Keratinocyte (primary cell): ENCODE measurements at regions not wholly inside any gene's neighbourhood (a gene's known extent, or its start where the extent isn't known, plus 50 kb on each side); places are given as distances from the start of the nearest gene placed in this dataset.

Experiments
- DNase-seq: peaks from one replicate; pipeline ENCODE4 v3.0.0-alpha.2; 2011; ENCODE audit warnings: low read depth, missing footprints, low spot score
- FAIRE-seq: peaks from 2 replicates; lab custom pipeline; 2011; peaks lifted over from hg19 to GRCh38; lab: Jason Lieb, UNC
- H2AFZ ChIP-seq: 2 replicates; pipeline ENCODE4 v1.6.0; 2012; ENCODE audit warnings: low read length, control low read depth, inconsistent platforms; ENCODE audit not compliant: control insufficient read depth
- H3K27ac ChIP-seq: 2 replicates; pipeline ENCODE4 v1.5.1; 2011; ENCODE audit warnings: low read length; ENCODE audit not compliant: control insufficient read depth, insufficient read depth
- H3K27me3 ChIP-seq: 3 replicates; pipeline ENCODE4 v1.6.0; 2011; ENCODE audit warnings: low read length; ENCODE audit not compliant: control insufficient read depth, insufficient read depth; ENCODE audit errors: extremely low read depth
- H3K36me3 ChIP-seq, 2 experiments: 2 replicates in 1 of 2; 3 replicates in 1 of 2; pipeline ENCODE4 v1.5.1; 2011; ENCODE audit warnings: low read length in 2 of 2, mild to moderate bottlenecking in 1 of 2; ENCODE audit not compliant: control insufficient read depth in 2 of 2, insufficient read depth in 2 of 2; ENCODE audit errors: extremely low read depth in 1 of 2
- H3K4me1 ChIP-seq: 3 replicates; pipeline ENCODE4 v1.5.1; 2011; ENCODE audit warnings: low read length; ENCODE audit not compliant: control insufficient read depth, insufficient read depth; ENCODE audit errors: extremely low read depth
- H3K4me2 ChIP-seq: 3 replicates; pipeline ENCODE4 v1.6.0; 2011; ENCODE audit warnings: low read depth, low read length; ENCODE audit not compliant: control insufficient read depth, insufficient read depth; ENCODE audit errors: extremely low read depth
- H3K4me3 ChIP-seq, 3 experiments: fragments of 200-600 bp in 1 of 3; sonication (generic) in 1 of 3; 2 replicates in 2 of 3; 3 replicates in 1 of 3; pipeline ENCODE4 v1.5.1; 2011 to 2016; ENCODE audit warnings: low read length in 3 of 3, mild to moderate bottlenecking in 3 of 3, control low read depth in 2 of 3, inconsistent platforms in 1 of 3, low read depth in 1 of 3, mixed read lengths in 1 of 3, mixed run types in 1 of 3, moderate library complexity in 1 of 3; ENCODE audit not compliant: control insufficient read depth in 2 of 3, insufficient read depth in 2 of 3; ENCODE audit errors: extremely low read depth in 1 of 3
- H3K79me2 ChIP-seq: 2 replicates; pipeline ENCODE4 v1.6.0; 2012; ENCODE audit warnings: low read length; ENCODE audit not compliant: control insufficient read depth, insufficient read depth
- H3K9ac ChIP-seq: 3 replicates; pipeline ENCODE4 v1.6.0; 2011; ENCODE audit warnings: low read length; ENCODE audit not compliant: control insufficient read depth, insufficient read depth; ENCODE audit errors: extremely low read depth
- H3K9me1 ChIP-seq: 3 replicates; pipeline ENCODE4 v1.6.0; 2011; ENCODE audit warnings: low read length; ENCODE audit not compliant: control insufficient read depth, insufficient read depth; ENCODE audit errors: extremely low read depth
- H3K9me3 ChIP-seq: 2 replicates; pipeline ENCODE4 v1.5.1; 2012; ENCODE audit warnings: low read depth, low read length; ENCODE audit not compliant: control insufficient read depth
- H4K20me1 ChIP-seq: 3 replicates; pipeline ENCODE4 v1.6.0; 2011; ENCODE audit warnings: low read length; ENCODE audit not compliant: control insufficient read depth, insufficient read depth; ENCODE audit errors: extremely low read depth
- CTCF ChIP-seq, 3 experiments: IDR thresholded peaks in 1 of 3; conservative IDR thresholded peaks in 1 of 3; optimal IDR thresholded peaks in 1 of 3; 2 replicates in 2 of 3; 3 replicates in 1 of 3; pipeline versions ENCODE3 to v1.5.1; 2011; ENCODE audit warnings: low read length in 3 of 3, mild to moderate bottlenecking in 3 of 3, moderate library complexity in 2 of 3, control low read depth in 1 of 3, inconsistent platforms in 1 of 3; ENCODE audit not compliant: insufficient read depth in 2 of 3; ENCODE audit errors: extremely low read depth in 1 of 3
- EZH2 ChIP-seq: IDR thresholded peaks from one replicate; pipeline ENCODE4 v1.6.1; 2012; ENCODE audit warnings: inconsistent platforms, mild to moderate bottlenecking, low read length, moderate library complexity
- dilution Hi-C: fragments of 300-500 bp; cut with MboI; formaldehyde crosslinking; loops from one replicate; pipeline ENCODE4 v1.7.0; 2020; ENCODE audit warnings: low sequenced_read_pairs; ENCODE audit not compliant: extremely low pct_ligation_motif_present

- no peak for FAIRE-seq
- H3K4me3 ChIP-seq, result no peak overlapping the region
- H4K20me1 ChIP-seq, result no peaks in the 10 kb centered on the region
- H3K9me1 ChIP-seq, result no peaks in the 10 kb centered on the region
- no peaks in the 10 kb centered on the region for H3K4me1 ChIP-seq
- no peaks in the 10 kb centered on the region for H3K36me3 ChIP-seq
- no peak overlapping the region for H2AFZ ChIP-seq
- dilution Hi-C loops, result no loop called here
- H3K9ac ChIP-seq, result no peak overlapping the region
- H3K27ac ChIP-seq, result no peak overlapping the region
- H3K27me3 ChIP-seq, result no peaks in the 10 kb centered on the region
- no peaks in the 10 kb centered on the region for H3K9me3 ChIP-seq
- DNase-seq, result no peak
- TF ChIP-seq EZH2 (no peak), CTCF (optimal IDR thresholded peaks at IDR 0.05 in 1 of 3, IDR thresholded peaks at IDR 0.05 in 1 of 3, conservative IDR thresholded peaks at IDR 0.05 in 1 of 3; ENCODE audit: extremely low read depth in 1 of 3, insufficient read depth in 2 of 3, low read length in 3 of 3) (peak in 1 of 3 experiments; percentile 4)
- no peaks in the 10 kb centered on the region for H3K79me2 ChIP-seq
- H3K4me2 ChIP-seq, result no peak overlapping the region
Observed at GRCh38 chr2:144780983-144781382, 261.1 kb upstream of the ZEB2 start.

- dilution Hi-C loops, result no loop called here
- H3K36me3 ChIP-seq, result no peaks in the 10 kb centered on the region
- no peak overlapping the region for H2AFZ ChIP-seq
- no peaks in the 10 kb centered on the region for H3K9me3 ChIP-seq
- H3K9ac ChIP-seq, result no peak overlapping the region
- H4K20me1 ChIP-seq, result no peaks in the 10 kb centered on the region
- TF ChIP-seq CTCF (optimal IDR thresholded peaks at IDR 0.05 in 1 of 3, IDR thresholded peaks at IDR 0.05 in 1 of 3, conservative IDR thresholded peaks at IDR 0.05 in 1 of 3; ENCODE audit: extremely low read depth in 1 of 3, insufficient read depth in 2 of 3, low read length in 3 of 3) (no peak), EZH2 (no peak)
- FAIRE-seq (no peak), DNase-seq (no peak)
- no peak overlapping the region for H3K27ac ChIP-seq
- H3K79me2 ChIP-seq, result no peaks in the 10 kb centered on the region
- no peaks in the 10 kb centered on the region for H3K27me3 ChIP-seq
- no peak overlapping the region for H3K4me2 ChIP-seq
- H3K9me1 ChIP-seq, result no peaks in the 10 kb centered on the region
- no peaks in the 10 kb centered on the region for H3K4me1 ChIP-seq
- no peak overlapping the region for H3K4me3 ChIP-seq
Observed at GRCh38 chr2:144776766-144777165, 256.8 kb upstream of the ZEB2 start.
